ENCODE measurements at regions not wholly inside any gene's neighbourhood (a gene's known extent, or its start where the extent isn't known, plus 50 kb on each side); places are given as distances from the start of the nearest gene placed in this dataset.

GRCh38 chr1:234755449-234755863 lies 145.5 kb upstream of the IRF2BP2 start:
- TF ChIP-seq, protein P1, sequence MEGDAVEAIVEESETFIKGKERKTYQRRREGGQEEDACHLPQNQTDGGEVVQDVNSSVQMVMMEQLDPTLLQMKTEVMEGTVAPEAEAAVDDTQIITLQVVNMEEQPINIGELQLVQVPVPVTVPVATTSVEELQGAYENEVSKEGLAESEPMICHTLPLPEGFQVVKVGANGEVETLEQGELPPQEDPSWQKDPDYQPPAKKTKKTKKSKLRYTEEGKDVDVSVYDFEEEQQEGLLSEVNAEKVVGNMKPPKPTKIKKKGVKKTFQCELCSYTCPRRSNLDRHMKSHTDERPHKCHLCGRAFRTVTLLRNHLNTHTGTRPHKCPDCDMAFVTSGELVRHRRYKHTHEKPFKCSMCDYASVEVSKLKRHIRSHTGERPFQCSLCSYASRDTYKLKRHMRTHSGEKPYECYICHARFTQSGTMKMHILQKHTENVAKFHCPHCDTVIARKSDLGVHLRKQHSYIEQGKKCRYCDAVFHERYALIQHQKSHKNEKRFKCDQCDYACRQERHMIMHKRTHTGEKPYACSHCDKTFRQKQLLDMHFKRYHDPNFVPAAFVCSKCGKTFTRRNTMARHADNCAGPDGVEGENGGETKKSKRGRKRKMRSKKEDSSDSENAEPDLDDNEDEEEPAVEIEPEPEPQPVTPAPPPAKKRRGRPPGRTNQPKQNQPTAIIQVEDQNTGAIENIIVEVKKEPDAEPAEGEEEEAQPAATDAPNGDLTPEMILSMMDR (IDR thresholded peaks at IDR 0.05): no peak
- ATAC-seq (ENCODE audit: poor library complexity): no peak
- no peaks in the 10 kb centered on the region for H3K27me3 ChIP-seq (ENCODE audit: control insufficient read depth in 1 of 2, insufficient read depth in 2 of 2, low read length in 2 of 2)
- H3K4me3 Mint-ChIP-seq: no peak overlapping the region
- no peak overlapping the region for H3K4me3 ChIP-seq (ENCODE audit: low read length)
- POLR2A ChIA-PET: interaction anchor here (1.7 to 2.7 kb wide), 2 partner anchors 13 to 16 kb away, joined by 6 read pairs; no protein-coding TSS in a partner anchor
- no peaks in the 10 kb centered on the region for H3K36me3 ChIP-seq (ENCODE audit: insufficient read depth, low read length)
- H3K4me1 ChIP-seq (ENCODE audit: insufficient read depth, low read length): peaks cover 30% of the 10 kb centered on the region
- H3K4me1 Mint-ChIP-seq (ENCODE audit: low read depth): peaks cover 38% of the 10 kb centered on the region
- no peaks in the 10 kb centered on the region for H3K36me3 Mint-ChIP-seq (ENCODE audit: low read depth)
- CTCF ChIA-PET: interaction anchor here (1.0 kb wide), 1 partner anchor 31 kb away, joined by 3 read pairs; no protein-coding TSS in a partner anchor
- H3K9me3 ChIP-seq (ENCODE audit: control insufficient read depth in 1 of 2, insufficient read depth in 1 of 2, low read length in 2 of 2): no peaks in the 10 kb centered on the region
- no peaks in the 10 kb centered on the region for H3K27me3 Mint-ChIP-seq
- intact Hi-C loops (cut with DNase I, micrococcal nuclease): no loop called here
- no peaks in the 10 kb centered on the region for H3K9me3 Mint-ChIP-seq
- no peak overlapping the region for H3K27ac Mint-ChIP-seq
- H3K27ac ChIP-seq (ENCODE audit: low read depth in 1 of 2, low read length in 2 of 2): no peak overlapping the region
- DNase-seq: peak in 2 of 14 experiments; percentile 50 to 58

- H3K27ac Mint-ChIP-seq: no peak overlapping the region
- TF ChIP-seq, protein P1 (IDR thresholded peaks at IDR 0.05): no peak
- Histone ChIP-seq H3K4me1 (ENCODE audit: insufficient read depth, low read length) (peaks cover 15% of the 10 kb centered on the region), H3K27ac (ENCODE audit: low read depth in 1 of 2, low read length in 2 of 2) (no peak overlapping the region), H3K27me3 (ENCODE audit: control insufficient read depth in 1 of 2, insufficient read depth in 2 of 2, low read length in 2 of 2) (no peaks in the 10 kb centered on the region), H3K9me3 (ENCODE audit: control insufficient read depth in 1 of 2, insufficient read depth in 1 of 2, low read length in 2 of 2) (no peaks in the 10 kb centered on the region), H3K4me3 (ENCODE audit: low read length) (no peak overlapping the region), H3K36me3 (ENCODE audit: insufficient read depth, low read length) (no peaks in the 10 kb centered on the region)
- no peaks in the 10 kb centered on the region for H3K36me3 Mint-ChIP-seq (ENCODE audit: low read depth)
- DNase-seq (no peak), ATAC-seq (ENCODE audit: poor library complexity) (no peak)
- no peak overlapping the region for H3K4me3 Mint-ChIP-seq
- ChIA-PET POLR2A (interaction anchor here (1.7 to 2.7 kb wide), 2 partner anchors 14 to 18 kb away, joined by 6 read pairs; no protein-coding TSS in a partner anchor), CTCF (interaction anchor here (1.6 kb wide), 1 partner anchor 17 kb away, joined by 4 read pairs; no protein-coding TSS in a partner anchor)
- no peaks in the 10 kb centered on the region for H3K27me3 Mint-ChIP-seq
- intact Hi-C loops (cut with DNase I, micrococcal nuclease): no loop called here
- H3K4me1 Mint-ChIP-seq (ENCODE audit: low read depth): peaks cover 25% of the 10 kb centered on the region
- no peaks in the 10 kb centered on the region for H3K9me3 Mint-ChIP-seq
Observed at GRCh38 chr1:234753979-234754378, 144.0 kb upstream of the IRF2BP2 start.

DNA sequence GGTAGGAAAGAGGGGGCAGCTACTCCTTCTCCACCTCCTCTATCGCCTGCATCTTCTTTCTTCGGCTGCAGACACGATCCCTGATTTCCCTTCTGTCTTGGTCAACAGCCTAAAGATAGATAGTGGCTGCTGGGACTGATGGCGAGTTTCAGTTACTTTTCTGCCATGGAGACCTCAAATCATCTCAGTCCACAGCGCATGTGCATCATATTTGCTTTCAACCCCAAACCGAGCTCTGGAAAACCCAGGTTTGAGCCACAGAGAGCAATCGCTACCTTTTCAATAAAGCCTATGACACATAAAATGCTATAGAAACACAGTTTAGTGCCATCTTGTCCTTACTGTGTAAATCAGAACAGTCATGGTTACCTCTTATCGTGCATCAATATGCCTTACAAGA lies 142.9 kb upstream of the IRF2BP2 start:
- Mint-ChIP-seq H3K4me1 (ENCODE audit: low read depth) (peaks cover 16% of the 10 kb centered on the region), H3K9me3 (no peaks in the 10 kb centered on the region), H3K4me3 (no peak overlapping the region), H3K27ac (no peak overlapping the region), H3K36me3 (ENCODE audit: low read depth) (no peaks in the 10 kb centered on the region), H3K27me3 (no peaks in the 10 kb centered on the region)
- TF ChIP-seq, protein P1 (IDR thresholded peaks at IDR 0.05): no peak
- Histone ChIP-seq H3K4me3 (ENCODE audit: low read length) (no peak overlapping the region), H3K4me1 (ENCODE audit: insufficient read depth, low read length) (peaks cover 5% of the 10 kb centered on the region), H3K27ac (ENCODE audit: low read depth in 1 of 2, low read length in 2 of 2) (no peak overlapping the region), H3K9me3 (ENCODE audit: control insufficient read depth in 1 of 2, insufficient read depth in 1 of 2, low read length in 2 of 2) (no peaks in the 10 kb centered on the region), H3K36me3 (ENCODE audit: insufficient read depth, low read length) (no peaks in the 10 kb centered on the region), H3K27me3 (ENCODE audit: control insufficient read depth in 1 of 2, insufficient read depth in 2 of 2, low read length in 2 of 2) (no peaks in the 10 kb centered on the region)
- POLR2A ChIA-PET: interaction anchor here (2.7 kb wide), 1 partner anchor 15 kb away, joined by 6 read pairs; no protein-coding TSS in a partner anchor
- no peak for DNase-seq
- no peak for ATAC-seq (ENCODE audit: poor library complexity)
- CTCF ChIA-PET: interaction anchor here (1.0 to 1.6 kb wide), 2 partner anchors 9 to 18 kb away, joined by 4 to 6 read pairs; no protein-coding TSS in a partner anchor
- intact Hi-C loops (cut with DNase I, micrococcal nuclease): no loop called here
